KOPT-K1 (cell line): ENCODE measurements at regions not wholly inside any gene's neighbourhood (a gene's known extent, or its start where the extent isn't known, plus 50 kb on each side); places are given as distances from the start of the nearest gene placed in this dataset.

Experiments
- H3K27ac ChIP-seq: fragments of 200-600 bp; sonication (generic); 2 replicates; pipeline ENCODE4 v1.5.1; 2016; ENCODE audit warnings: antibody characterized with exemption, mild to moderate bottlenecking, low read depth, low read length; ENCODE audit not compliant: poor library complexity, severe bottlenecking
- H3K36me3 ChIP-seq: fragments of 200-600 bp; sonication (generic); 2 replicates; pipeline ENCODE4 v1.5.1; 2017; ENCODE audit warnings: antibody characterized with exemption, mild to moderate bottlenecking, low read length, moderate library complexity; ENCODE audit not compliant: insufficient read depth
- H3K9me3 ChIP-seq: fragments of 200-600 bp; sonication (generic); 2 replicates; pipeline ENCODE4 v1.5.1; 2017; ENCODE audit warnings: antibody characterized with exemption, low read length, mild to moderate bottlenecking; ENCODE audit not compliant: insufficient read depth, poor library complexity, severe bottlenecking

GRCh38 chr11:80637571-80637970 lies 1196.7 kb upstream of the TENM4 start:
- Histone ChIP-seq H3K27ac (no peak overlapping the region), H3K9me3 (no peaks in the 10 kb centered on the region), H3K36me3 (no peaks in the 10 kb centered on the region)

GRCh38 chr11:80636999-80637398 lies 1196.2 kb upstream of the TENM4 start:
- Histone ChIP-seq H3K27ac (no peak overlapping the region), H3K9me3 (no peaks in the 10 kb centered on the region), H3K36me3 (no peaks in the 10 kb centered on the region)

GRCh38 chr11:80635178-80635577 lies 1194.3 kb upstream of the TENM4 start:
- Histone ChIP-seq H3K9me3 (no peaks in the 10 kb centered on the region), H3K36me3 (no peaks in the 10 kb centered on the region), H3K27ac (no peak overlapping the region)

- H3K27ac ChIP-seq = no peak overlapping the region
- no peaks in the 10 kb centered on the region for H3K9me3 ChIP-seq
- no peaks in the 10 kb centered on the region for H3K36me3 ChIP-seq
These were observed 1191.9 kb upstream of the TENM4 start for GRCh38 chr11:80632691-80633090.

- Histone ChIP-seq H3K27ac (no peak overlapping the region), H3K36me3 (no peaks in the 10 kb centered on the region), H3K9me3 (no peaks in the 10 kb centered on the region)
These were observed 1191.3 kb upstream of the TENM4 start for GRCh38 chr11:80632156-80632555.

GRCh38 chr11:80629466-80629865 lies 1188.6 kb upstream of the TENM4 start:
- no peaks in the 10 kb centered on the region for H3K36me3 ChIP-seq
- H3K9me3 ChIP-seq = no peaks in the 10 kb centered on the region
- H3K27ac ChIP-seq = no peak overlapping the region

GRCh38 chr11:80627364-80627763 lies 1186.5 kb upstream of the TENM4 start:
- Histone ChIP-seq H3K36me3 (no peaks in the 10 kb centered on the region), H3K9me3 (no peaks in the 10 kb centered on the region)

GRCh38 chr11:80626721-80627120 lies 1185.9 kb upstream of the TENM4 start:
- Histone ChIP-seq H3K36me3 (no peaks in the 10 kb centered on the region), H3K9me3 (no peaks in the 10 kb centered on the region), H3K27ac (no peak overlapping the region)

More at GRCh38 chr11:80627364-80627763, 1186.5 kb upstream of the TENM4 start:
- no peak overlapping the region for H3K27ac ChIP-seq

- Histone ChIP-seq H3K27ac (no peak overlapping the region), H3K9me3 (no peaks in the 10 kb centered on the region), H3K36me3 (no peaks in the 10 kb centered on the region)
These were observed 1184.7 kb upstream of the TENM4 start for GRCh38 chr11:80625563-80625962.

- Histone ChIP-seq H3K36me3 (no peaks in the 10 kb centered on the region), H3K27ac (no peak overlapping the region), H3K9me3 (no peaks in the 10 kb centered on the region)
These were observed 1181.0 kb upstream of the TENM4 start for GRCh38 chr11:80621871-80622270.

GRCh38 chr11:80620867-80621266 lies 1180.0 kb upstream of the TENM4 start:
- H3K9me3 ChIP-seq = no peaks in the 10 kb centered on the region
- H3K27ac ChIP-seq = no peak overlapping the region
- no peaks in the 10 kb centered on the region for H3K36me3 ChIP-seq

GRCh38 chr11:80617156-80617555 lies 1176.3 kb upstream of the TENM4 start:
- Histone ChIP-seq H3K9me3 (no peaks in the 10 kb centered on the region), H3K36me3 (no peaks in the 10 kb centered on the region), H3K27ac (no peak overlapping the region)

GRCh38 chr11:80616070-80616800 lies 1175.4 kb upstream of the TENM4 start:
- no peak overlapping the region for H3K27ac ChIP-seq
- no peaks in the 10 kb centered on the region for H3K9me3 ChIP-seq
- no peaks in the 10 kb centered on the region for H3K36me3 ChIP-seq

GRCh38 chr11:80613655-80614054 lies 1172.8 kb upstream of the TENM4 start:
- H3K36me3 ChIP-seq = no peaks in the 10 kb centered on the region
- no peak overlapping the region for H3K27ac ChIP-seq
- no peaks in the 10 kb centered on the region for H3K9me3 ChIP-seq

GRCh38 chr11:80610516-80610915 lies 1169.7 kb upstream of the TENM4 start:
- no peak overlapping the region for H3K27ac ChIP-seq
- H3K36me3 ChIP-seq = no peaks in the 10 kb centered on the region
- H3K9me3 ChIP-seq = no peaks in the 10 kb centered on the region

- Histone ChIP-seq H3K27ac (no peak overlapping the region), H3K9me3 (no peaks in the 10 kb centered on the region), H3K36me3 (no peaks in the 10 kb centered on the region)
These were observed 1162.6 kb upstream of the TENM4 start for GRCh38 chr11:80603472-80603871.
